Glutamatergic neuron (in vitro differentiated cells): ENCODE measurements at regions not wholly inside any gene's neighbourhood (a gene's known extent, or its start where the extent isn't known, plus 50 kb on each side); places are given as distances from the start of the nearest gene placed in this dataset.

Experiments
- DNase-seq: peaks from one replicate; pipeline ENCODE4 v3.0.0; 2022
- H3K27ac Mint-ChIP-seq: one replicate; pipeline ENCODE4 v1.8.0; 2020; ENCODE audit warnings: mild to moderate bottlenecking, mixed read lengths, inconsistent platforms; ENCODE audit not compliant: unreplicated experiment
- H3K27me3 Mint-ChIP-seq: one replicate; pipeline ENCODE4 v1.8.0; 2020; ENCODE audit warnings: mild to moderate bottlenecking, moderate library complexity, mixed read lengths, inconsistent platforms; ENCODE audit not compliant: unreplicated experiment
- H3K36me3 Mint-ChIP-seq: one replicate; pipeline ENCODE4 v1.8.0; 2020; ENCODE audit warnings: mild to moderate bottlenecking, mixed read lengths, inconsistent platforms; ENCODE audit not compliant: unreplicated experiment
- H3K4me1 Mint-ChIP-seq: one replicate; pipeline ENCODE4 v1.8.0; 2020; ENCODE audit warnings: mild to moderate bottlenecking, low read depth, mixed read lengths, inconsistent platforms; ENCODE audit not compliant: unreplicated experiment
- H3K4me3 Mint-ChIP-seq: one replicate; pipeline ENCODE4 v1.8.0; 2020; ENCODE audit warnings: mild to moderate bottlenecking, mixed read lengths, inconsistent platforms; ENCODE audit not compliant: unreplicated experiment
- H3K9me3 Mint-ChIP-seq: one replicate; pipeline ENCODE4 v1.8.0; 2020; ENCODE audit warnings: mild to moderate bottlenecking, moderate library complexity, mixed read lengths, inconsistent platforms; ENCODE audit not compliant: unreplicated experiment
- CTCF ChIP-seq: fragments of 200-600 bp; sonication (generic); IDR thresholded peaks from one replicate; pipeline ENCODE4 v1.5.0; 2021; ENCODE audit not compliant: partially characterized antibody, unreplicated experiment

- Mint-ChIP-seq H3K36me3 (no peaks in the 10 kb centered on the region), H3K9me3 (no peaks in the 10 kb centered on the region), H3K4me1 (no peaks in the 10 kb centered on the region), H3K27ac (no peak overlapping the region), H3K4me3 (no peak overlapping the region), H3K27me3 (no peaks in the 10 kb centered on the region)
- no peak for TF ChIP-seq CTCF
- DNase-seq, result no peak
Observed at GRCh38 chr9:109830545-109830944, 50.5 kb downstream of the PALM2AKAP2 start.

- Mint-ChIP-seq H3K9me3 (peaks cover 1% of the 10 kb centered on the region), H3K27me3 (no peaks in the 10 kb centered on the region), H3K27ac (no peak overlapping the region), H3K36me3 (no peaks in the 10 kb centered on the region), H3K4me3 (no peak overlapping the region), H3K4me1 (no peaks in the 10 kb centered on the region)
- no peak for DNase-seq
- no peak for TF ChIP-seq CTCF
Observed at GRCh38 chr9:109831998-109832658, 52.1 kb downstream of the PALM2AKAP2 start.

GRCh38 chr9:109834855-109835254, 54.9 kb downstream of the PALM2AKAP2 start:
- H3K4me3 Mint-ChIP-seq, result no peak overlapping the region
- no peaks in the 10 kb centered on the region for H3K36me3 Mint-ChIP-seq
- peaks cover 1% of the 10 kb centered on the region for H3K9me3 Mint-ChIP-seq
- H3K4me1 Mint-ChIP-seq, result no peaks in the 10 kb centered on the region
- H3K27me3 Mint-ChIP-seq, result peaks cover 2% of the 10 kb centered on the region
- DNase-seq, result no peak
- no peak for TF ChIP-seq CTCF
- no peak overlapping the region for H3K27ac Mint-ChIP-seq

- Mint-ChIP-seq H3K27me3 (peaks cover 1% of the 10 kb centered on the region), H3K4me3 (no peak overlapping the region), H3K9me3 (peaks cover 6% of the 10 kb centered on the region), H3K27ac (peak overlapping the region; percentile 64), H3K36me3 (no peaks in the 10 kb centered on the region), H3K4me1 (peaks cover 23% of the 10 kb centered on the region)
- TF ChIP-seq CTCF, result no peak
- peak; percentile 58 for DNase-seq
Observed at GRCh38 chr9:109843641-109844040, 63.6 kb downstream of the PALM2AKAP2 start.

- H3K27me3 Mint-ChIP-seq, result peaks cover 3% of the 10 kb centered on the region
- DNase-seq, result no peak
- peaks cover 23% of the 10 kb centered on the region for H3K4me1 Mint-ChIP-seq
- H3K27ac Mint-ChIP-seq, result no peak overlapping the region
- H3K9me3 Mint-ChIP-seq, result peaks cover 6% of the 10 kb centered on the region
- no peaks in the 10 kb centered on the region for H3K36me3 Mint-ChIP-seq
- no peak for TF ChIP-seq CTCF
- no peak overlapping the region for H3K4me3 Mint-ChIP-seq
Observed at GRCh38 chr9:109845226-109845625, 65.2 kb downstream of the PALM2AKAP2 start.
